Tibial nerve (tissue), 4 donors: ENCODE measurements at regions not wholly inside any gene's neighbourhood (a gene's known extent, or its start where the extent isn't known, plus 50 kb on each side); places are given as distances from the start of the nearest gene placed in this dataset.

Experiments used
- CTCF ChIP-seq, 5 experiments: fragments of 200-600 bp in 3 of 5; fragments of 450-650 bp in 2 of 5; sonication (generic) in 3 of 5; IDR thresholded peaks; one replicate each; pipeline ENCODE4 v1.5.1; 2016 to 2019; ENCODE audit warnings: antibody characterized with exemption in 5 of 5, mild to moderate bottlenecking in 3 of 5, moderate library complexity in 2 of 5
- EP300 ChIP-seq, 2 donors: sonication (generic); formaldehyde crosslinking; IDR thresholded peaks; one replicate each; pipeline ENCODE4 v1.6.1; 2017; ENCODE audit warnings: antibody characterized with exemption in 2 of 2, mild to moderate bottlenecking in 1 of 2
- POLR2A ChIP-seq, 2 donors: fragments of 450-650 bp; IDR thresholded peaks; one replicate each; pipeline ENCODE4 v1.6.1; 2017; ENCODE audit warnings: antibody characterized with exemption in 2 of 2, mild to moderate bottlenecking in 2 of 2, moderate library complexity in 2 of 2

- TF ChIP-seq CTCF (IDR thresholded peaks at IDR 0.05) (no peak), POLR2A (IDR thresholded peaks at IDR 0.05) (no peak), EP300 (IDR thresholded peaks at IDR 0.05) (no peak)
Observed at GRCh38 chr2:15801904-15802303, 138.4 kb upstream of the MYCN start.
